GM13976 (cell line): ENCODE measurements at regions not wholly inside any gene's neighbourhood (a gene's known extent, or its start where the extent isn't known, plus 50 kb on each side); places are given as distances from the start of the nearest gene placed in this dataset.

Source experiments
- DNase-seq: peaks from one replicate; pipeline ENCODE4 v3.0.0; 2012; ENCODE audit warnings: low spot score
- CTCF ChIP-seq: IDR thresholded peaks from 2 replicates; pipeline ENCODE4 v1.5.1; 2012; ENCODE audit warnings: borderline replicate concordance, mild to moderate bottlenecking; ENCODE audit not compliant: insufficient read depth; ENCODE audit errors: extremely low read depth, missing control alignments, control extremely low read depth
- in situ Hi-C: fragments of 300-500 bp; cut with MboI; formaldehyde crosslinking; loops from one replicate; pipeline ENCODE4 v1.12.0; 2022; ENCODE audit warnings: low sequenced_read_pairs, mixed read lengths, inconsistent platforms; ENCODE audit not compliant: unreplicated experiment

GRCh38 chr3:72475258-72476138 lies 372.7 kb downstream of the SHQ1 start:
- TF ChIP-seq CTCF, result no peak
- in situ Hi-C loops, result no loop called here
- no peak for DNase-seq

GRCh38 chr3:72474775-72475174 lies 373.5 kb downstream of the SHQ1 start:
- no peak for DNase-seq
- TF ChIP-seq CTCF, result no peak
- in situ Hi-C loops, result no loop called here

GRCh38 chr3:72473156-72473555 lies 375.1 kb downstream of the SHQ1 start:
- DNase-seq, result no peak
- in situ Hi-C loops, result no loop called here
- no peak for TF ChIP-seq CTCF

- no peak for TF ChIP-seq CTCF
- in situ Hi-C loops, result no loop called here
Observed at GRCh38 chr3:72470904-72471417, 377.3 kb downstream of the SHQ1 start.

GRCh38 chr3:72465853-72466252 lies 382.4 kb downstream of the SHQ1 start:
- in situ Hi-C loops, result no loop called here
- no peak for TF ChIP-seq CTCF
- DNase-seq, result no peak

More at GRCh38 chr3:72470904-72471417, 377.3 kb downstream of the SHQ1 start:
- DNase-seq, result no peak

- in situ Hi-C loops, result no loop called here
- DNase-seq, result no peak
- TF ChIP-seq CTCF, result no peak
Observed at GRCh38 chr3:72463083-72463482, 385.2 kb downstream of the SHQ1 start.
